NCI-H2196 (cell line): ENCODE measurements at regions not wholly inside any gene's neighbourhood (a gene's known extent, or its start where the extent isn't known, plus 50 kb on each side); places are given as distances from the start of the nearest gene placed in this dataset.

Source experiments
- DNase-seq: peaks from one replicate; lab custom pipeline; 2025; ENCODE audit not compliant: unreplicated experiment; lab: John Stamatoyannopoulos, UW

DNA sequence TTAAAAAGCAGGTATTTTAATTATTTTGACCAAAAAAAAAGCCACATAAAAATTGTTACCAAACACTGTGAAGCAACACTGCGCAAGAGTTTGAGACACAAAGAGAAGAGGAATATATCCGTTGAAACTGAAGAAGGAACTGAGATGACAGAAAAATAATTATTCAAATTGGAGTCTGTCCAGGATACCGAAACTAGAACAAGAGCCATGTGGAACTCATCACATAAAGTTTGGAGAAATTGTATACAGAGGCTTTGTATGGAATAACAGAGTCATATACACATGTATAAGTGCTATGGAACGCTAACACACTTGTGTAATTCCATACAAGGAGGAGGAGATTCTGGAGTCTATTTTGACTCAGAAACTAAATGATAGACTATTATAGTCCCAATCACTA is 675.1 kb upstream of the ADGRL2 start:
- no peak for DNase-seq

DNA sequence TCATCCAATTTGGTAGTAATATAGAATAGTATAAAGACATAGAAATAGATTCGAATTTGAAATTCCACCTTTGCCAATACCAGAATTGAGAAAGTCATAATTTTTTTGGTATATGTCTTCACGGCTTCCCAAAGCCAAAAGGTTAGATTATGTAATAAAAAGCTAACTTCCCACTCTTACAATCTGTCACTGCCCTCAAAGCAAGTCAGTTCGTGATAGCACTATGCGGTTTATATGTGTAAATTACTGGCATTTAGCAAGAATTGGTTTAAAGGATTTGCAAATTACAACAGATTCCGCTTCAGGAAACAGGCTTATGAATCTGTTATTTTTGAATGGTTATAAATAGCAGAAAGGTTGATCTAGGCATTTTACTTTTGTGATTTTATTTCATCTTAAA is 679.4 kb upstream of the ADGRL2 start:
- DNase-seq: no peak

DNA sequence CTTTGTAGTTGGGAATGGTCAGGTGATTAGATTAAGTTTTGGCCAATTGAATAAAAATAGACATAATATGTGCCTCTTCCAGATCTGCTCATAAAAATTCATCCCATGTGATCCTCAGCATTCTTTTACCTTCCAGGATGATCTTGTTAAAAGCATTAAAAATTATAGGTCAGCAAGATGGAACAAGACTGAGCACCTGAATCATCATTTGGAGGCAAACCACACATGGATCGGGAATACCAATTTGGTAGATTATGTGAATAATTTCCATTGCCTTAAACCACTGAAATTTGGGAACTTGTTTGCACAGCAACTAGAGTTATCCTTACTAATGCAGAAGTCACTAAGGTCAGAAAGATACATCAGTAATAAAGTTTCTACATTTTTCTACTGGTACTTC is 681.4 kb upstream of the ADGRL2 start:
- no peak for DNase-seq

DNA sequence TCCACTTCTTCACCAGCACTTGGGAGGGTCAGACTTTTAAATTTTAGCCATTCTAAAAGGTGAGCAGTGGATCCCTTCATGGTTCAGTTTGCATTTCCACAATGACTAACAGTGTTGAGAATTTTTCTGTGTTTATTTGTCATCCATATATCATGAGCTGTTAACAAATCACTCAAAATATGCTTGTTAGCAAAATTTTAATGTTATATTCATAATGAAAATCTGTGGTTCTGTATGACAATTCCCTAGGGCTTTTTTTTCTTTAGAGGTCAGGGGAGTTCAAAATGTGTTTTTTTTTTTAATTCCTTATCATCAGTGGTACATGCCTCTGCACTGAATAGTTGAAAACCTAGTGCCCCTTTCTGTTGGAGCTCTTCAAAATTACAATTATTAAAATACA is 682.2 kb upstream of the ADGRL2 start:
- no peak for DNase-seq

DNA sequence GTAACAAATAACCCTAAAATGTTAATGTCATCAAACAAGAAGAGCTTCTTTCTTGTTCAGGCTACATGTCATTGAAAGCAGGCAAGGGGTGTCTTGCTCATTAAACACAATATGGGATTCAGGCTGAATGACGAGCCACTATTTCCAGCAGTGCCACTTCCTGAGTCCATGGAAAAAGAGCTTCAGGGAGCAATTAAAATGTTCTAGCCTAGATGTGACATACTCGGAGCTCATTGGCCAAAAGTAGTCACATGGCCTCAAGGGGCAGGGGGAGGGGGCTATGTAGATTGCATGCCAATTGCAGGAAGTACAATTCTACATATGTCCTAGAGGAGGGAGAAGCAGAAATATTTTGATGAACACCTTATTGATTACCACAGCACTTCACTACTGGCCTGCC is 685.3 kb upstream of the ADGRL2 start:
- DNase-seq: no peak

DNA sequence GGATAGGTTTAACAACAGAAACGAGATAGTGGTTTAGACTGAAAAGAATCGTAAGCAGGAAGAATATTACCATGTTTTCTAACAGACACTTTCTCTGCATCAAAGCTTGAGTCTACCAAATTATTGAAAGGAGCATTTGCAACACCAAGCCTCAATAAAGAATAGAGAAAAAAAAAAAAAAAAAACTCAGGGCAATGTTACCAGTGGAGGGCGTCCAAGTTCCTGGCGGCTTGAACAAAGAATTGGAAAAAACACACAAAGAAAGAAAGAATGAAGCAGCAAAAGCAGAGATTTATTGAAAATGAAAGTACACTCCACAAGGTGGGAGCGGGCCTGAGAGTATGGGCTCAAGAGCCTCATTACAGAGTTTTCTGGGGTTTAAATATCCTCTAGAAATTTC is 686.5 kb upstream of the ADGRL2 start:
- DNase-seq: no peak

DNA sequence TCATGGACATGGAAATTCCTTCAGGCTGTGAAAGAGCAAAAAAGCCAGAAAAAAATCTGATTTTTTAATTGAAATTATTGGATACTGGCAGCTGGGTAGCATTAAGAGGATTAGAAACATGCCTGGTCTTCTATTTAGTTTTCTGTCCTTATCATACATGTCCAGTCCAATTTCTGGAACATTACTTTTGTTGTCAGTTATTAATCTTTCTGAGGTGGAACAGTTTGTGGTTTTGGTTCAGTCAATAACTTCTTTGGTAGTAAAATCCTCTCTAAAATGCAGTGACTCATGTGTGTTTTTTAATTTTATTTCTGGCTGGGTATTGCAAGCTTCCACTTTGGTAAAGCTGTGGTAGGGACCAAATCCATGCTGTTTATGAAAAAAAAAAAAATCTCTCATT is 687.0 kb upstream of the ADGRL2 start:
- no peak for DNase-seq

DNA sequence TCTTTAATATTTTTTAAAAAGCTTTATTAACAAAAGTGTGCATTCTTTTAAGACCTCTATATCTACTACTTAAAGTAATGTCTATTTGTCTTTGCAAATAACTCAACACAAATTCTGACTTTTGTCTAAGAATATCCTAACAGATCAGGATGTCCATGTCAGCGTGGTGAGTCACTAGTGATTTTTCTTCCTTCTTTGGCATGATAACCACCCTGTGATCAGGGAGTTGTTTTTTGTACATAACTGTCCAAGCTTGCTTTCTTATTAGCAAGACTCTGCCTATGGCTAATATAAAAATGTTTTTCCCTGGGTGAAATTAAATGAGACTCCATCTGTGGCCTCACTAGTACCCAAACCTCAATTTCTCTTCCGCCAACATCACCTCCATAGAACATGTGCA is 688.9 kb upstream of the ADGRL2 start:
- no peak for DNase-seq

DNA sequence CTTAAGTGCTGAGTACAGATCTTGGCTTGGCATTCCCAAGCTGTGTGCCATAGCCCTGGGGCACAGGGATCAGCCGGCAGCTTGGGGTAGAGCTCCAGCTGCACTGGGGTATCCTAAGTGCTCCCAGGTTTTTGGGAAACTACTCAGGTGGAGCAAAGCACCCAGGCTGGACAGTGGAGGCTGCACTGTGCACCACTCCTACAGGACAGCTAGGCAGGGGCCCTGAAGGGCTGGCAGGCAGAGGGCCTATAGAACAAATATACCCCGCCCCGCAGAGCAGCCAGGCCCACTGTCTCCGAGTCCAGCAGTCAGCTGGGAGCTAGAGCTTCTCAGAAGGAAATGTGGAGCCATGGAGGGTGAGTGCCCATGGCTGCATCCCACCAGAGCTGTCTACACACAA is 691.7 kb upstream of the ADGRL2 start:
- no peak for DNase-seq

DNA sequence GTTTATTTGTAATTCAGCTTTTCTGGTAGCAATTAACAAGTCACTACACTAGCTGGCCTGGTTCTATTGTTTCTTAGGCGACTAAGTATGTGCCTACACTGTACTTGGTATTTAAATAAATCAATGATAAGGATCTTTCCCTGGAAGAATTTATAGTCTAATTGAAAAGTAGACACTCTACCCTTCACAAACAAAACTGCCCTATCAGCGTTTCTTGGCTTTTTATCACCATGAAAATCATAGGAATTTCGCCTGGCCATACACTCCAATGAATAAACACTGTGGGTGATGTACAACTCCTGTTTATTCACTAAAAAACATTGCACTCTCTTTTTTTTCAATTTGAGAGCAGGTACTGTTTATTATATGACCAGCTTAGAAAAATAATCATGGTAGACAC is 702.9 kb upstream of the ADGRL2 start:
- DNase-seq: no peak

DNA sequence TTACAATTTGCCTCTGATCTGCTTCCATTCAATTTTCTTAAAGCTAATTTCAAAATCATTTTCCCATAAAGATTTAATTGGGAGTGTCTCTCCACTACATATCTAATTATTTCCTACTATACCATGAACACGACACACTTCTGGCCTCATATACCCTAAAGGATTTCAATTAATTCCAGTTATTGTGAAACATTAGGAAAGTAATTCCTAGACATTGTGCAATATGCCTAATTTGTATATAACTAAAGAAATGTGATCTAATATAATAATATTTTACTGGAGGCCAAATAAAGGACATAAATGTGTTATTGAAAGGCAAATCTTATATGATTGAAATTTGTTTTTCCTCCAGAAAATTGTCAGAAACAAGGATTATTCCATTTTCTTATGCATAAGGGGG is 727.2 kb upstream of the ADGRL2 start:
- DNase-seq: no peak

DNA sequence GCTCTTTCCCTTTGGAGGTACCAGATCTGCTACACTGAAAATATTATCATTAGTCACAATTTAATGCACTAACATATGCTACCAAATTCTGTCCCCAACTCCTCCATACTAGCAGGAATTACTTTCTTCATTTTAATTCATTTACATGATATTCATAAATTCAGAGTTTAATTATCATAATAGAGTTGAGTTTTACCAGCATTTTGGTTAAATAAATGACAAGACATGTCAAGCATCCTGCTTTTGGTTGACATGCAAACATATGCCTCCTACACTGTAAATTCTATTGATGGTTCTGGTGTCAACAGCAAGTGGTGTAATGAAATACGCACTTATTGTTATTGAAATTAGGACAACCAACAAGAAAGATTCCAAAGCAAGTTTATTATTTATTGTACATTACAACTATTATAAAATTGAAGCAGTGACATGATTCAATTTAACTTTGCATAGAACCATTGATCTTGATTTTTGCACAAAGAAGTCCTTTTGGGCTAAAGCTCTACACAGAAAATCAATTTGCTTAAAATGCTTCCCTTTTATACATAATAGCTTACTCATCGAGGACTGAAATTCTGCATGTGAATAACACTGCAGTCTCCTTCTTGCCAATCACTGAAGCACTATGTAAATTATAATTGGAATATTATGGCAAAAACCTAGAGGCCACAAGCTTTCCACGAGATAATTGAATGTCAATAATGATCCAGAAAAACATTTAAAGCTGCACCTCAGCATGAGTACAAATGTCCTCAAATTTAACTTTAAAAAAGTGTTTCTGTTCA is 728.6 kb upstream of the ADGRL2 start:
- DNase-seq: no peak

DNA sequence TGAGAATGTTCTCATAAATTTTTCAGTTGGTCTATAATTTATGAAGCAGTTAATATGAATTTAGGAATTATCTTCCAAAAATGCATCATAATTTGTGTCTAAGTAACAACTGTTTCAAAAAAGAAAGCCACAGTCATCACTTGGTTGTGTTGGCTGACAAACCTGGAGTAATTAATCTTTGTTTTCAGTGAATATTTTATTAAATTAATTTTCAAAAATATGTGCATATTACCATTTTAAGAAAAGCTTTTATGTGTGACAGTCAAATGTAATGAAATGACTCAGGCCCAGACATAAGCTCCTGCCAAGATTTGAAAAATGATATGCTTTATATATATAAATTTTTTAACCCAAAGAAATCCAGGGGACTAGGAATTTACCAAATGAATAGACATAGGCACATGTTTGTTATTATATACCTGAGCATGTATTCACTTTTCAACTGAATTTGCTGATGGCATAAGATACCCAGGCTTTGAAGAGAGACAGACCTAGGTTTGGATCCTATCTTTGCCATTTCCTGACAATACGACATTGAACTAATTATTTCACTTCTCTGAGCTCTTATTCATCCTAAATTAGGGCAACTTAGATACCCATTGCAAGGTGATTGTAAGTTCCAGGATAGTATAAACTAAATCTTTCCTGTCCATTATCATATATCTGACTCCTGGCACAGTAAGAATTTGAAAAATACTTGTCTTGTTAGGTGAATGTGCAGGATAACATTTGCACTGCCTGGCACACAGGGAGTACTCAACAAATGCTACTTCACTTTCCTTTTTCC is 729.5 kb upstream of the ADGRL2 start:
- no peak for DNase-seq

DNA sequence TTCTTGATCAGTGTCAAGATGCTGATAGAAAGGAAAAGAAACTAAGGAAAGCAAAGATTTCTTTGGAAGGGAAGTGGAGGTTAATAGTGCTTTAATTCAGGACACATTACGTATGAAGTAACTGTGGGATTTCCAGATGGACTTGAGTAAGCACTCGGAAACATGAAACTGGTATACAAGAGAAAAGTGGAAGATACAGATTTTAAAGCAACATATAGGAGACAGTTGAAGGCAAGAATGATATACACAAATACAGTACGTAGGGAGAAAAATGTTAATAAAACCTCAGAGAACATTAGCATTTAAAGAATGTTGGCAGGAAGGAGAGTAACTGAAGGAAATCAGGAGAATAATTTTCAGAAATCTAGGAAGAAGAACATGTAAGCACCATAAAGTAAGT is 730.9 kb upstream of the ADGRL2 start:
- DNase-seq: no peak

DNA sequence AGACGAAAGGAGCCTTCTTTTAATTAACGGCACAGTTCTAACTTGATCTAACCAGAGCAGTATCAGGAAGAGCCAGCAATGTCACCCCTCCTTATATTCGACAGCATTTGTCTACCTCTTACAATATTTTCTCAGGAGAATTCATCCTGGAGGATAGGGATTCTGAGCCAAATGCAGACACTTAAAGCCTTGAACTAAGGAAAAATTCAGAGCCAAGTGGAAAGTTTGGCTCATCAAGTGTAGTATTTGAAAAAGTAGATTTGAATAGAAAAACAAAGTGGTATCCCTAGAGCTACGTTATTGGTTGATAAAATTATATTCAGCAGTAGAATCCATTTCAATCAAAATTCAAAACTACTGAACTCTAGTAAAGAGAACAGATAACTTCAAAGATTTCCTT is 732.0 kb upstream of the ADGRL2 start:
- DNase-seq: no peak

DNA sequence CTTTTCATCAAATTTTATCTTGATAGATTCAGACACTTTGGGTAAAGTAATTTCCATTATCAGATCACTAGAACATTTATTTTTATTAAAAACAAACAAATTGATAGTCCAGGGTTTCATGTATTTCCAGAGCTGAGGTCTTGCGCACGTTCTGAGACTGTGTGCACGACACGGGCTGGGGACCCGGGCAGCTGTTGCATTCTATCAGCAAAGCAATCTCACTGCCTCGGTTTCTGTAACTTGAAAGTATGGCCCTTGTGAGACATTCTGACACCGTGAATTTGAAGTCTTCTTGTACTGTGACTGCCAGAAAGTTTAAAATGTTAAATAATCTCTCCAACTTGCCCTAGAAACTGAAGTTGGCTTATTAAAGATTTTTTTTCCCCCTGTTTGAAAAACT is 746.9 kb upstream of the ADGRL2 start:
- no peak for DNase-seq

DNA sequence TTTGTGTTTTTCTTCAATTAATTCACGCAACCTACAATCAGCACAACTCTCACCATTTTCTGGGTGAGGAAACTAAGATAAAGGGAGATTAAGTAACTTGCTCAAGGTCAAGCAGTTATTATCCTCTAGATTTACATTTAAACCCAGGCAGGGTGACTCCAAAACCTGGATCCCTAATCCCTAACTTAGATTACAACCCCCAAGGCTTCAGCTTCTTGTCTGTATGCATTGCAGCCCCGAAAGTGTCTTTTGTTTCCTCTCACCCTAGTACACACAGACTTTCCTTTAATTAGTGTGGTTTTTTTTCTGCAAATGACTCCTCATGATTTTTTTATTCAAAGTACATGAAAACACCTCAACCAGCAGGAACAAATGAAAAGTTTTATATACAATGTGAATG is 748.6 kb upstream of the ADGRL2 start:
- no peak for DNase-seq

DNA sequence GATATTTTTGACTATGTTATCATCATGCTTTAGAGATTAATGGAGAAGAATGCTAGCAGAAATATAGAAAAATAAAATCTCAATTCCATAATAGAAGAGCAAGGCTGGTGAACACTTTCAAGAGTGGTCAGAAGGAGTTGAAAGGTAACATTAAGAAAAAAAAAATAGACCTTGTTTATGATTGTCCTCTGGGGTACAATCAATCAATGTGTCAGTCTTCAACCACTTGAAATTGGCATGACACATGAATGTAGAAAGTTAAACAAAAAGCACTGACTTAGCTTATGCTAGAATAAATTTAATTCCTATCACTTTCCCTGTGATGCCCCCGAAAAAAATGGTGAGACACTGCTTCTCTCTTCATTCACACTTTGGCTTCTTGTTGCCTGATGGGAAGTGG is 750.3 kb upstream of the ADGRL2 start:
- DNase-seq: no peak

DNA sequence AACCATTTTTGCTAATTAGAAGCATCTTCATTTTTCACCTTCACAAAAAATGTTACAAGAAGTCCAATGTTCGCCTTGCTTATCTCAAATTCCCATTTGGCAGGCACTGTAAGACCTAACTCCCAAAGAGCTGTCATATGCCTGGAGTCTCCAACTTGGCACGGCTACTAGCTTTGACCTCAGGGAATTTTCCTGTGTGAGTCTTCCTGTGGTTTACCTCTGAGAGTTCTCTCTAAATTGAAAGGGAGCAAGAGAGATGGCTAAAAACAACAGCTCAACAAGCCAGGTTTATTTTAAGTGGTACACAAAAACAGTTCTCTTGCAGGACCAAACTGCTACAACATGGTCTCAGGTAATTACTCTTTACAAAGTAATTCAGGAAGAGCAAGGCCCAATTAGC is 756.0 kb upstream of the ADGRL2 start:
- no peak for DNase-seq

DNA sequence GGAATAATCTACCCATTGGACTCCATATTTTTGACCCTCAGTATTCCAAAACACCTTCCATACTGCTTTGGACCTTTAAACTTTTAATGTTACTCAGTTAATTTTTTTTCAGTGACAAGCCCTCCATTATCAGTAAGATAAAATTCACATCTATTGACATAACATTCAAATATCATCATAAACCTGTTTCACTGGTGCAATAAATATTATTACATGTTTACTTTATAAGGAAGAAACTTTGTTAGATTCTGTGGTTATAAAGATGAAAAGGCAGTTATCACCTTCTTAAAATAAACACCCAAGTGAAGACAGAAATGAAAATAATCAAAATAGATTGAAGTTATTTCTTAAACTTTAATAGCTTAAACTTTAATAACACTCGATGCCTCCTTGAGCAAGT is 758.5 kb upstream of the ADGRL2 start:
- no peak for DNase-seq

DNA sequence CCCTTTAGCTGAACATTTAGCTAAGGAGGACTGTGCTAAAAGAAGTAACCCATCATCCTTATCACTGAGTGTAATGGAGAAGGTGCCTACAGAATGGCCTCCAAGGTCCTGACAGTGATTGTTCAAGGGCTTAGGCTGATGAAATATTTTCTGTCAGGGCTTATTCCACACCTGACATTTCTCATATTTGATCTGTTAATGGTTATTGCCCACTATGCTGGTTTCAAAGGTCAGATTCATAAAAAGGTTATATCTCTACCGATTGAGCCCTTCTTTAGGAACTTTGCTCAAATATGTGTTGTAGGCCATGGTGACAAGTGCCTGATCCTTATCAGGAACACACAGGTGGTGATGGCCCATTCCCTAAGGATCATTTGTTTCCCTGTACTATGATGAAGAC is 766.4 kb upstream of the ADGRL2 start:
- no peak for DNase-seq

DNA sequence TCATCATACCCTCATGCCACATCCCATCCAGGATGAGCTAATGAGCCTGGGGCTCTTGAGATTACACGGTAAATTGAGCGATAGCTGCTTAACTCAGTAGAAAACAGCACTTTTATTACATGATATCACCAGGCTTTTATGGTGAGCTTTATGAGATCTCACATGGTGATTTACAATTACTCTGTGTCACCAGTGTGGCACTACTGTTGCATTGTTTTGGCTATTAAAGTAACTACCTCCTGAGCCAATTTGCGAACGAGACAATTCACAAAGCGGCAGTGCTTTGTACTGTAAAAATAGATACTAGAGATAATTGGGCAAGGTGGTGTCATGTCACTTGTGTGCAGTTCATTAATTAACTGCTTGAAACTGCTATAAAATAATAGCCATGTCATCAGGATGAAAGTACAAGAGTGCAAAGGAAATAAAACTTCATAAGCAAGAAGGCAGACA is 767.7 kb upstream of the ADGRL2 start:
- no peak for DNase-seq

DNA sequence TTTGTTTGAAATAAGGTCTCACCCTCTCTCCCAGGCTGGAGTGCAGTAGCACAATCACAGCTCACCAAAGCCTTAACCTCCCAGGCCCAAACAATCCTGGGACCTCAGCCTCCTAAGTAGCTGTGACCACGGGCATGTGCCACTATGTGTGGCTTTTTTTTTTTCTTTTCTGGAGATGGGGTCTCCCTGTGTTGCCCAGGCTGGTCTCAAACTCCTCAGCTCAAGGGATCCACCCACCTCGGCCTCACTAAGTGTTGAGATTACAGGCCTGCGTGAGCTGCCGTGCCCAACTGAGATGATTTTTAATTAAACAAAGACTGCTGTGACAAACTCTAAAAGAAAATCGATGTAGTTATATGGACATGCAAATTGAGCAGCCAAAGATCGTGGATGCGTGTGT is 768.4 kb upstream of the ADGRL2 start:
- no peak for DNase-seq
